NCI-H1105 treated with DMSO at 0.1 percent for 48 hours (cell line): ENCODE measurements at regions not wholly inside any gene's neighbourhood (a gene's known extent, or its start where the extent isn't known, plus 50 kb on each side); places are given as distances from the start of the nearest gene placed in this dataset.

ENCODE experiments used
- DNase-seq: peaks from one replicate; lab custom pipeline; 2025; lab: John Stamatoyannopoulos, UW

GRCh38 chr10:123604506-123604905 is 61.6 kb upstream of the GPR26 start:
- no peak for DNase-seq

GRCh38 chr10:123606006-123606405 is 60.1 kb upstream of the GPR26 start:
- DNase-seq = no peak

GRCh38 chr10:123606955-123607354 is 59.2 kb upstream of the GPR26 start:
- DNase-seq = no peak

- DNase-seq = no peak
Measured at GRCh38 chr10:123607386-123607785, 58.8 kb upstream of the GPR26 start.

- no peak for DNase-seq
Measured at GRCh38 chr10:123608047-123608446, 58.1 kb upstream of the GPR26 start.

GRCh38 chr10:123611243-123611642 is 54.9 kb upstream of the GPR26 start:
- DNase-seq = no peak

GRCh38 chr10:123611876-123612275 is 54.3 kb upstream of the GPR26 start:
- DNase-seq = no peak

GRCh38 chr10:123613346-123613850 is 52.8 kb upstream of the GPR26 start:
- DNase-seq = no peak

- DNase-seq = no peak
Measured at GRCh38 chr10:123614888-123615287, 51.3 kb upstream of the GPR26 start.
